ENCODE measurements at regions not wholly inside any gene's neighbourhood (a gene's known extent, or its start where the extent isn't known, plus 50 kb on each side); places are given as distances from the start of the nearest gene placed in this dataset.

GRCh38 chr11:111444040-111444439 lies 65.0 kb upstream of the POU2AF1 start:
- DNase-seq (ENCODE audit: low spot score), result no peak
- no peak for ATAC-seq

- ATAC-seq (no peak), DNase-seq (ENCODE audit: low spot score) (no peak)
Observed at GRCh38 chr11:111443640-111444039, 64.6 kb upstream of the POU2AF1 start.

- no peak for ATAC-seq
- no peak for DNase-seq (ENCODE audit: low spot score)
Observed at GRCh38 chr11:111443032-111443431, 64.0 kb upstream of the POU2AF1 start.

GRCh38 chr11:111441443-111441842 lies 62.4 kb upstream of the POU2AF1 start:
- no peak for ATAC-seq
- no peak for DNase-seq (ENCODE audit: low spot score)

- no peak for DNase-seq (ENCODE audit: low spot score)
- no peak for ATAC-seq
Observed at GRCh38 chr11:111440416-111441205, 61.5 kb upstream of the POU2AF1 start.

GRCh38 chr11:111439901-111440300 lies 60.8 kb upstream of the POU2AF1 start:
- no peak for ATAC-seq
- DNase-seq (ENCODE audit: low spot score), result no peak

- DNase-seq (ENCODE audit: low spot score), result no peak
- no peak for ATAC-seq
Observed at GRCh38 chr11:111438846-111439520, 59.9 kb upstream of the POU2AF1 start.

GRCh38 chr11:111438168-111438567 lies 59.1 kb upstream of the POU2AF1 start:
- DNase-seq (ENCODE audit: low spot score) (no peak), ATAC-seq (no peak)

- no peak for ATAC-seq
- DNase-seq (ENCODE audit: low spot score), result no peak
Observed at GRCh38 chr11:111435046-111435698, 56.1 kb upstream of the POU2AF1 start.

GRCh38 chr11:111429066-111429506 lies 50.0 kb upstream of the POU2AF1 start:
- DNase-seq (ENCODE audit: low spot score), result peak; percentile 62

More at GRCh38 chr11:111429066-111429506, 50.0 kb upstream of the POU2AF1 start:
- peak; percentile 97 for ATAC-seq
